Nucleus accumbens (tissue), 56 donors: ENCODE measurements at regions not wholly inside any gene's neighbourhood (a gene's known extent, or its start where the extent isn't known, plus 50 kb on each side); places are given as distances from the start of the nearest gene placed in this dataset.

Source experiments
- DNase-seq, 56 donors: peaks; one replicate each; lab custom pipeline; 2025; lab: John Stamatoyannopoulos, UW

GRCh38 chr2:150417278-150417677 is 70.2 kb downstream of the RND3 start:
- DNase-seq: no peak

GRCh38 chr2:150415022-150415421 is 72.4 kb downstream of the RND3 start:
- no peak for DNase-seq

- DNase-seq: no peak
Measured at GRCh38 chr2:150413910-150414309, 73.6 kb downstream of the RND3 start.

- no peak for DNase-seq
Measured at GRCh38 chr2:150413366-150413765, 74.1 kb downstream of the RND3 start.

GRCh38 chr2:150410809-150411208 is 76.7 kb downstream of the RND3 start:
- DNase-seq: no peak

- no peak for DNase-seq
Measured at GRCh38 chr2:150409196-150409595, 78.3 kb downstream of the RND3 start.

- no peak for DNase-seq
Measured at GRCh38 chr2:150404147-150404546, 83.3 kb downstream of the RND3 start.

- DNase-seq: no peak
Measured at GRCh38 chr2:150403457-150403856, 84.0 kb downstream of the RND3 start.

- DNase-seq: no peak
Measured at GRCh38 chr2:150402953-150403352, 84.5 kb downstream of the RND3 start.

GRCh38 chr2:150400849-150401248 is 86.6 kb downstream of the RND3 start:
- DNase-seq: no peak

GRCh38 chr2:150392614-150393013 is 94.9 kb downstream of the RND3 start:
- no peak for DNase-seq

GRCh38 chr2:150391779-150392178 is 95.7 kb downstream of the RND3 start:
- no peak for DNase-seq

GRCh38 chr2:150389447-150389846 is 98.0 kb downstream of the RND3 start:
- no peak for DNase-seq

- no peak for DNase-seq
Measured at GRCh38 chr2:150388289-150388625, 99.2 kb downstream of the RND3 start.

GRCh38 chr2:150387586-150388288 is 99.7 kb downstream of the RND3 start:
- no peak for DNase-seq

- DNase-seq: no peak
Measured at GRCh38 chr2:150385211-150385610, 102.3 kb downstream of the RND3 start.

- no peak for DNase-seq
Measured at GRCh38 chr2:150383587-150383986, 103.9 kb downstream of the RND3 start.

GRCh38 chr2:150379166-150379565 is 108.3 kb downstream of the RND3 start:
- no peak for DNase-seq

GRCh38 chr2:150378686-150379085 is 108.8 kb downstream of the RND3 start:
- DNase-seq: no peak

GRCh38 chr2:150376553-150377335 is 110.7 kb downstream of the RND3 start:
- DNase-seq: no peak

GRCh38 chr2:150375333-150375732 is 112.1 kb downstream of the RND3 start:
- no peak for DNase-seq

GRCh38 chr2:150374492-150374891 is 113.0 kb downstream of the RND3 start:
- DNase-seq: no peak
